H9 (cell line): ENCODE measurements at regions not wholly inside any gene's neighbourhood (a gene's known extent, or its start where the extent isn't known, plus 50 kb on each side); places are given as distances from the start of the nearest gene placed in this dataset.

Experiments used
- DNase-seq: peaks from one replicate; pipeline ENCODE4 v3.0.0-alpha.2; 2017
- H2AFZ ChIP-seq: one replicate; pipeline ENCODE4 v1.6.1; 2013; ENCODE audit warnings: mild to moderate bottlenecking, low read length, control low read depth, moderate library complexity
- H2AK5ac ChIP-seq: 2 replicates; pipeline ENCODE4 v1.6.1; 2013; ENCODE audit warnings: low read length, control low read depth, mixed read lengths; ENCODE audit not compliant: insufficient read length
- H2BK120ac ChIP-seq: one replicate; pipeline ENCODE4 v1.6.1; 2013; ENCODE audit warnings: low read depth, mild to moderate bottlenecking, low read length, control low read depth, inconsistent platforms; ENCODE audit not compliant: poor library complexity, severe bottlenecking
- H2BK12ac ChIP-seq: 2 replicates; pipeline ENCODE4 v1.6.1; 2013; ENCODE audit warnings: low read length, control low read depth, mixed read lengths, low read depth; ENCODE audit not compliant: insufficient read length
- H2BK15ac ChIP-seq: 2 replicates; pipeline ENCODE4 v1.6.1; 2013; ENCODE audit warnings: low read depth, low read length, control low read depth
- H2BK20ac ChIP-seq: one replicate; pipeline ENCODE4 v1.6.1; 2013; ENCODE audit warnings: low read depth, mild to moderate bottlenecking, low read length, control low read depth, inconsistent platforms; ENCODE audit not compliant: poor library complexity, severe bottlenecking
- H2BK5ac ChIP-seq: 2 replicates; pipeline ENCODE4 v1.6.1; 2013; ENCODE audit warnings: low read length, control low read depth, mixed read lengths; ENCODE audit not compliant: insufficient read length
- H3K14ac ChIP-seq: 2 replicates; pipeline ENCODE4 v1.6.1; 2013; ENCODE audit warnings: low read length, control low read depth; ENCODE audit not compliant: insufficient read depth
- H3K18ac ChIP-seq: 2 replicates; pipeline ENCODE4 v1.6.1; 2013; ENCODE audit warnings: low read depth, mild to moderate bottlenecking, mixed read lengths, low read length, control low read depth; ENCODE audit not compliant: insufficient read length
- H3K23ac ChIP-seq: 2 replicates; pipeline ENCODE4 v1.6.1; 2013; ENCODE audit warnings: low read length, control low read depth, mixed read lengths, low read depth; ENCODE audit not compliant: insufficient read length
- H3K23me2 ChIP-seq: 2 replicates; pipeline ENCODE4 v1.6.1; 2013; ENCODE audit warnings: low read depth, mild to moderate bottlenecking, mixed read lengths, low read length, control low read depth; ENCODE audit not compliant: insufficient read length, poor library complexity, severe bottlenecking
- H3K27ac ChIP-seq: 2 replicates; pipeline ENCODE4 v1.5.1; 2013; ENCODE audit warnings: low read length, control low read depth, mixed read lengths, low read depth; ENCODE audit not compliant: insufficient read length
- H3K27me3 ChIP-seq: 2 replicates; pipeline ENCODE4 v1.6.1; 2013; ENCODE audit warnings: low read length, control low read depth, inconsistent platforms; ENCODE audit not compliant: insufficient read depth
- H3K4ac ChIP-seq: 2 replicates; pipeline ENCODE4 v1.6.1; 2013; ENCODE audit warnings: low read depth, mild to moderate bottlenecking, control low read depth, inconsistent platforms, low read length, moderate library complexity
- H3K4me1 ChIP-seq: 2 replicates; pipeline ENCODE4 v1.6.1; 2013; ENCODE audit warnings: low read length, control low read depth, inconsistent platforms; ENCODE audit not compliant: insufficient read depth
- H3K4me2 ChIP-seq: 2 replicates; pipeline ENCODE4 v1.6.1; 2013; ENCODE audit warnings: low read length, control low read depth, mixed read lengths; ENCODE audit not compliant: insufficient read length, insufficient read depth
- H3K56ac ChIP-seq: 2 replicates; pipeline ENCODE4 v1.6.1; 2013; ENCODE audit warnings: low read depth, mild to moderate bottlenecking, mixed read lengths, low read length, control low read depth; ENCODE audit not compliant: insufficient read length
- H3K79me1 ChIP-seq: 2 replicates; pipeline ENCODE4 v1.6.1; 2013; ENCODE audit warnings: low read depth, mild to moderate bottlenecking, moderate library complexity, low read length, control low read depth, inconsistent platforms; ENCODE audit not compliant: insufficient read depth, poor library complexity, severe bottlenecking
- H3K79me2 ChIP-seq: 2 replicates; pipeline ENCODE4 v1.6.1; 2013; ENCODE audit warnings: low read length, control low read depth, inconsistent platforms; ENCODE audit not compliant: insufficient read depth
- H3K9ac ChIP-seq: 2 replicates; pipeline ENCODE4 v1.6.1; 2013; ENCODE audit warnings: low read length, control low read depth, mixed read lengths; ENCODE audit not compliant: insufficient read length; ENCODE audit errors: extremely low read depth
- H3K9me3 ChIP-seq: one replicate; pipeline ENCODE4 v1.6.1; 2013; ENCODE audit warnings: low read depth, low read length, inconsistent platforms; ENCODE audit not compliant: control insufficient read depth
- H3T11ph ChIP-seq: one replicate; pipeline ENCODE4 v1.6.1; 2013; ENCODE audit warnings: mild to moderate bottlenecking, low read length, control low read depth, inconsistent platforms
- H4K20me1 ChIP-seq: one replicate; pipeline ENCODE4 v1.6.1; 2013; ENCODE audit not compliant: control insufficient read depth, insufficient read length, insufficient read depth
- H4K5ac ChIP-seq: 2 replicates; pipeline ENCODE4 v1.6.1; 2013; ENCODE audit warnings: low read depth, mild to moderate bottlenecking, mixed read lengths, low read length, control low read depth; ENCODE audit not compliant: insufficient read length
- H4K8ac ChIP-seq: replicated peaks from 2 replicates; pipeline ENCODE4 v1.6.1; 2013; ENCODE audit warnings: low read length, control low read depth, mixed read lengths, low read depth; ENCODE audit not compliant: insufficient read length
- H4K91ac ChIP-seq: 2 replicates; pipeline ENCODE4 v1.6.1; 2013; ENCODE audit warnings: low read depth, mild to moderate bottlenecking, moderate library complexity, mixed read lengths, low read length, control low read depth; ENCODE audit not compliant: insufficient read length
- H3K27ac Mint-ChIP-seq, 3 experiments: 2 replicates in 2 of 3; 3 replicates in 1 of 3; pipeline ENCODE4 v1.8.0; 2020 to 2021; ENCODE audit warnings: mixed read lengths in 3 of 3, mild to moderate bottlenecking in 1 of 3, moderate library complexity in 1 of 3
- H3K27me3 Mint-ChIP-seq: 2 replicates; pipeline ENCODE4 v1.8.0; 2021; ENCODE audit warnings: low read depth, mild to moderate bottlenecking, moderate library complexity, mixed read lengths
- H3K36me3 Mint-ChIP-seq, 3 experiments: 2 replicates in 2 of 3; 3 replicates in 1 of 3; pipeline ENCODE4 v1.8.0; 2020 to 2021; ENCODE audit warnings: low read depth in 3 of 3, mixed read lengths in 3 of 3; ENCODE audit not compliant: insufficient read depth in 1 of 3
- H3K4me1 Mint-ChIP-seq, 2 experiments: 2 replicates each; pipeline ENCODE4 v1.8.0; 2020; ENCODE audit warnings: mixed read lengths in 2 of 2
- H3K4me3 Mint-ChIP-seq, 2 experiments: 2 replicates in 1 of 2; 3 replicates in 1 of 2; pipeline ENCODE4 v1.8.0; 2020 to 2021; ENCODE audit warnings: mild to moderate bottlenecking in 2 of 2, mixed read lengths in 2 of 2, moderate library complexity in 1 of 2
- H3K9me3 Mint-ChIP-seq, 2 experiments: 2 replicates in 1 of 2; 3 replicates in 1 of 2; pipeline ENCODE4 v1.8.0; 2020; ENCODE audit warnings: mild to moderate bottlenecking in 2 of 2, mixed read lengths in 2 of 2, moderate library complexity in 1 of 2
- WGBS: extraction: QIAGEN DNeasy Blood & Tissue Kit; methylation state at CpG from one replicate; pipeline ENCODE4 v1.1.7; 2013; ENCODE audit warnings: missing lambda C conversion rate, low lambda C conversion rate, mixed read lengths; ENCODE audit not compliant: insufficient read length; ENCODE audit errors: extremely low coverage; 5-methylcytosine and 5-hydroxymethylcytosine counted together
- TF ChIP-seq, protein P1 (sequence below): fragments of 200-600 bp; sonication (generic); conservative IDR thresholded peaks from 3 replicates; pipeline ENCODE4 v1.8.0; 2021; ENCODE audit warnings: antibody characterized with exemption, mild to moderate bottlenecking

DNA sequence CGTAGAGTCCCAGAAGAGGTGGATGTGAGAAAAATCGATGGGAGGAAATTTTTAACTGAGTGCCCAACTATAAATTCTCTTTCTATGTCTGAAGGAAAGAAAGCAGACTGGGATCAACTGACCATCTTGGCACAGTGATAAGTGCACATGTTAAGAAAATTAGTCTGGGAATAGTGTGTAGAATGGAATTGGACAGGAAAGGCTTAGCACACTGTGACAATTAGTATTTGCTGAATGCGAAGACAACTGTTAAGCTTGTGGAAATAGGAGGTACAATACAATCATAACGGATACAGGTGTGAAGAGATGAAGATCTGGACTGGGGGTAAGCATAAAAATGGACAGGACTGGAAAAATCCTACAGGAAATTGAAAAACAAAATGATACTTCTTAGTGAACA is 114.3 kb downstream of the FAM50B start:
- TF ChIP-seq, protein P1, sequence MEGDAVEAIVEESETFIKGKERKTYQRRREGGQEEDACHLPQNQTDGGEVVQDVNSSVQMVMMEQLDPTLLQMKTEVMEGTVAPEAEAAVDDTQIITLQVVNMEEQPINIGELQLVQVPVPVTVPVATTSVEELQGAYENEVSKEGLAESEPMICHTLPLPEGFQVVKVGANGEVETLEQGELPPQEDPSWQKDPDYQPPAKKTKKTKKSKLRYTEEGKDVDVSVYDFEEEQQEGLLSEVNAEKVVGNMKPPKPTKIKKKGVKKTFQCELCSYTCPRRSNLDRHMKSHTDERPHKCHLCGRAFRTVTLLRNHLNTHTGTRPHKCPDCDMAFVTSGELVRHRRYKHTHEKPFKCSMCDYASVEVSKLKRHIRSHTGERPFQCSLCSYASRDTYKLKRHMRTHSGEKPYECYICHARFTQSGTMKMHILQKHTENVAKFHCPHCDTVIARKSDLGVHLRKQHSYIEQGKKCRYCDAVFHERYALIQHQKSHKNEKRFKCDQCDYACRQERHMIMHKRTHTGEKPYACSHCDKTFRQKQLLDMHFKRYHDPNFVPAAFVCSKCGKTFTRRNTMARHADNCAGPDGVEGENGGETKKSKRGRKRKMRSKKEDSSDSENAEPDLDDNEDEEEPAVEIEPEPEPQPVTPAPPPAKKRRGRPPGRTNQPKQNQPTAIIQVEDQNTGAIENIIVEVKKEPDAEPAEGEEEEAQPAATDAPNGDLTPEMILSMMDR, result no peak
- no peaks in the 10 kb centered on the region for H3K36me3 Mint-ChIP-seq
- Histone ChIP-seq H4K91ac (no peak overlapping the region), H4K8ac (no peak overlapping the region), H2BK20ac (no peak overlapping the region), H3K27ac (no peak overlapping the region), H3K27me3 (no peaks in the 10 kb centered on the region), H3K9me3 (no peaks in the 10 kb centered on the region), H3K23me2 (no peaks in the 10 kb centered on the region), H3K9ac (no peak overlapping the region), H4K5ac (no peak overlapping the region), H3K79me2 (no peaks in the 10 kb centered on the region), H3K4me1 (no peaks in the 10 kb centered on the region), H2BK15ac (no peak overlapping the region), H3T11ph (no peak overlapping the region), H2AK5ac (no peak overlapping the region), H2BK120ac (no peak overlapping the region), H3K4me2 (no peak overlapping the region), H2AFZ (no peak overlapping the region), H3K14ac (no peak overlapping the region), H3K56ac (no peak overlapping the region), H3K23ac (no peak overlapping the region), H2BK12ac (no peak overlapping the region), H3K18ac (no peak overlapping the region), H2BK5ac (no peak overlapping the region), H3K4ac (no peak overlapping the region), H4K20me1 (no peaks in the 10 kb centered on the region), H3K79me1 (no peaks in the 10 kb centered on the region)
- H3K27me3 Mint-ChIP-seq, result peaks cover 1% of the 10 kb centered on the region
- DNase-seq, result no peak
- H3K4me1 Mint-ChIP-seq, result no peaks in the 10 kb centered on the region
- WGBS, result no CpG with 5 or more reads among the region's 4 CpGs
- H3K4me3 Mint-ChIP-seq, result no peak overlapping the region
- no peaks in the 10 kb centered on the region for H3K9me3 Mint-ChIP-seq
- H3K27ac Mint-ChIP-seq, result no peak overlapping the region
